ENCODE measurements at regions not wholly inside any gene's neighbourhood (a gene's known extent, or its start where the extent isn't known, plus 50 kb on each side); places are given as distances from the start of the nearest gene placed in this dataset.
"Not testable (repeated sequence)": the region's sequence is repeated elsewhere in the genome, so short reads cannot be mapped to it uniquely, and the experiment has no call there.

DNA sequence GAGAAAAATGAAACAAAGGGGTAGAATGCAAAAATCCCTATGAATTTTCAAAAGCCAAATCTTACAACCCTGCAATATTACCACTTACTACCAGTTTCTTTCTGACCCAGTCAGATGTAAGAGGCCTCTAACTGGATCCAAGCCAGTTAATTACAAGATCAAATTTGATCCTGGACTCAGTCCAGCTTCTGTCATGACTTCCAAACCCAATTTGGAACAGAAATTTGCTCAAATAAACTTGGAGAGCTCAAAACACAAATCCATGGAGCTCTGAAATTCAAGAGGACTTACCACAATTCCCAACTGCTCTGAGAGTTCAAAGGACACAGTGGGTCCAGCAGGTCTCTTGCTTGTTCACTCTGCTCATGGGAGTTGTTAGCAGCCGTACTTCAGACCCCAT, 1271.7 kb upstream of the SLC39A10 start:
- TF ChIP-seq, protein P1, sequence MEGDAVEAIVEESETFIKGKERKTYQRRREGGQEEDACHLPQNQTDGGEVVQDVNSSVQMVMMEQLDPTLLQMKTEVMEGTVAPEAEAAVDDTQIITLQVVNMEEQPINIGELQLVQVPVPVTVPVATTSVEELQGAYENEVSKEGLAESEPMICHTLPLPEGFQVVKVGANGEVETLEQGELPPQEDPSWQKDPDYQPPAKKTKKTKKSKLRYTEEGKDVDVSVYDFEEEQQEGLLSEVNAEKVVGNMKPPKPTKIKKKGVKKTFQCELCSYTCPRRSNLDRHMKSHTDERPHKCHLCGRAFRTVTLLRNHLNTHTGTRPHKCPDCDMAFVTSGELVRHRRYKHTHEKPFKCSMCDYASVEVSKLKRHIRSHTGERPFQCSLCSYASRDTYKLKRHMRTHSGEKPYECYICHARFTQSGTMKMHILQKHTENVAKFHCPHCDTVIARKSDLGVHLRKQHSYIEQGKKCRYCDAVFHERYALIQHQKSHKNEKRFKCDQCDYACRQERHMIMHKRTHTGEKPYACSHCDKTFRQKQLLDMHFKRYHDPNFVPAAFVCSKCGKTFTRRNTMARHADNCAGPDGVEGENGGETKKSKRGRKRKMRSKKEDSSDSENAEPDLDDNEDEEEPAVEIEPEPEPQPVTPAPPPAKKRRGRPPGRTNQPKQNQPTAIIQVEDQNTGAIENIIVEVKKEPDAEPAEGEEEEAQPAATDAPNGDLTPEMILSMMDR (IDR thresholded peaks at IDR 0.05) = no peak
- no peak overlapping the region for H3K27ac ChIP-seq
- H3K27me3 ChIP-seq = no peaks in the 10 kb centered on the region
- no peaks in the 10 kb centered on the region for H3K36me3 ChIP-seq
- DNase-seq (no peak), FAIRE-seq (no peak), ATAC-seq (no peak)
- WGBS, 2 donors = 38 to 58% methylated on average over 1 of the region's 1 CpG
- no peaks in the 10 kb centered on the region for H3K9me3 ChIP-seq
- intact Hi-C loops (cut with DNase I) = no loop called here
- H3K4me3 ChIP-seq = no peak overlapping the region
- no peaks in the 10 kb centered on the region for H3K4me1 ChIP-seq

DNA sequence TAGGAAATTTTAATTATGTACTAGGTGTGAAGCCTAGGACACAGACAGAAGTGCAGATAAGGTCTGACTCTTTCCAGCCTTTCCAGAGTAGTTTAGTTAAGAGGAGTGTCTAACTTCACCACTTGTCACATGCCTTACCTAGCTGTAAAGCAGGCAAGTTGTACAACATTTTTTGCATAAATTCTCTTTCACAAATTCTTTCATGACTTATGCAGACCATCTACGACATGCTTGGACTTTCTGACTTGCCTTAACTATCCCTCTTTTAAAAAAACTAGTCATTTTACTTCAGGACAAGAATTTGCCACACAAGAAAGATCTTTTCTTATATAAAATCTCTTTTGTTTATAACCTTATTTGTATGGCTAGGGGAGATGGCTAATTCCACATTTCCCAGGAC, 1273.6 kb upstream of the SLC39A10 start:
- no peak overlapping the region for H3K27ac ChIP-seq
- no peaks in the 10 kb centered on the region for H3K9me3 ChIP-seq
- TF ChIP-seq, protein P1 (IDR thresholded peaks at IDR 0.05) = no peak
- no peaks in the 10 kb centered on the region for H3K27me3 ChIP-seq
- no peak for FAIRE-seq
- no peak overlapping the region for H3K4me3 ChIP-seq
- DNase-seq = no peak
- H3K36me3 ChIP-seq = no peaks in the 10 kb centered on the region
- WGBS, 2 donors = 10 to 24% methylated on average over 1 of the region's 1 CpG
- intact Hi-C loops (cut with DNase I) = no loop called here
- no peak for ATAC-seq
- no peaks in the 10 kb centered on the region for H3K4me1 ChIP-seq

DNA sequence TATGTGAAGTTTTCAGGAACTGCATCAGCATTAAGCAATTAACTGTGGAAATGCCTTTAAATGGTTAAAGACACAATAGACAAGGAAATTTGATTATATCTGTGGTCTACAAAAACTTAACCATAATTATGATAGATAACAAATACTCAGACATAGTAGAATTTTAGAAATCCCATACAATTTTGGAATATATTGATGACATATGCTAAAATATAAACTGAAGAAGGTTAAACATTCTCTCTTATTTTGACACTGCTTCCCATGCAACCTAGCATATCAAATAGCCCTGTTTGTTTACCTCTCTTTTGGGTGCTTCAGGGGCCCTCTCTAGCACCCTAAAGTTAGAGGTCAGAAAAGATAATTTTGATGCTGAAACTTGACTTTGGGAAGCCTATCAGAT, 1274.8 kb upstream of the SLC39A10 start:
- FAIRE-seq (no peak), ATAC-seq (no peak), DNase-seq (no peak)
- intact Hi-C loops (cut with DNase I) = no loop called here
- Histone ChIP-seq H3K9me3 (no peaks in the 10 kb centered on the region), H3K27ac (no peak overlapping the region), H3K36me3 (no peaks in the 10 kb centered on the region), H3K4me1 (no peaks in the 10 kb centered on the region), H3K4me3 (no peak overlapping the region), H3K27me3 (no peaks in the 10 kb centered on the region)
- TF ChIP-seq, protein P1 (IDR thresholded peaks at IDR 0.05) = no peak

DNA sequence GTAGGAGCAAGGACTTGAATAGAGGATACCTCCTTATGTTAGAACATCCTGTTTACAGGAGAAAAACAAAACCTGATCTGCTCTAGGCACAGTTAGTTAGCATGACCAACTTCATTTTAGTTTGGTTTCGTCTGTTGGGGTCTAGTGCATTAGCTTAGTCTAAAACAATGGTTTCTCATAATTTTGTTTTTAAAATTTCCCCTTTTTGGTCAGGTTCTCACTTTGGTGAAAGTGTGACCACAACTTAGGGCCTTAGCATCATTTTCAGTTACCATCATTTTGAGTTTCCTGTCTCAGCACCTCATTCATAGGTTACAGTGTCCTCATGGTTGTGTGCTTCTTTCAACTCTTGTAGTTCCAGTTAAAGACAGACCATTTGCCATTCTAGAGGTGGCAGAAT, 1277.0 kb upstream of the SLC39A10 start:
- Histone ChIP-seq H3K27me3 (no peaks in the 10 kb centered on the region), H3K9me3 (no peaks in the 10 kb centered on the region), H3K4me3 (no peak overlapping the region), H3K36me3 (no peaks in the 10 kb centered on the region), H3K27ac (no peak overlapping the region), H3K4me1 (no peaks in the 10 kb centered on the region)
- ATAC-seq (no peak), DNase-seq (no peak), FAIRE-seq (no peak)
- TF ChIP-seq, protein P1 (IDR thresholded peaks at IDR 0.05) = no peak
- 24 to 38% methylated on average over 1 of the region's 1 CpG for WGBS, 2 donors
- intact Hi-C loops (cut with DNase I) = no loop called here

DNA sequence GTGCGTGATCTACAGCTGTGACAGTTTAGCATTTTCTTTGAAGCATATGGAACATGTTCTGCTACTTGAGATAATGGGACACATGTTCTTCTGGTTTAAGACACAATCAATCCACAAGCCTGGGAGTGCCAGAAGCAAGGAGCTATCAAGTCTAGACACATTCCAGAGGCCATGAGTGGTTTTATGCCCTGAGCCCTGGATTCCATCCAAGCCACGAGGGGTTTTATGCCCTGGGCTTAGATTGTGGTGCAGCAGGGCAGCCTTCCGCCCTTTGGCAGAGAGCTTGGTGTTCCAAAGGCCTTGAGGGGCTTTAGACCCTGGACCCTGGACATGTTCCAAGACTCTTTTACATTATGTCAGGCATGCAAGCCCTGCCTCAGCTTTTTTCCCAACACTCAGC, 1289.6 kb upstream of the SLC39A10 start:
- H3K27me3 ChIP-seq; H3K4me1 ChIP-seq; FAIRE-seq; ATAC-seq; H3K9me3 ChIP-seq; H3K4me3 ChIP-seq; intact Hi-C loops (cut with DNase I); H3K36me3 ChIP-seq; H3K27ac ChIP-seq: not testable (repeated sequence)
- peak in 1 of 6 donors; percentile 17 for DNase-seq
- WGBS, 2 donors = 52 to 62% methylated on average over 3 of the region's 3 CpGs

DNA sequence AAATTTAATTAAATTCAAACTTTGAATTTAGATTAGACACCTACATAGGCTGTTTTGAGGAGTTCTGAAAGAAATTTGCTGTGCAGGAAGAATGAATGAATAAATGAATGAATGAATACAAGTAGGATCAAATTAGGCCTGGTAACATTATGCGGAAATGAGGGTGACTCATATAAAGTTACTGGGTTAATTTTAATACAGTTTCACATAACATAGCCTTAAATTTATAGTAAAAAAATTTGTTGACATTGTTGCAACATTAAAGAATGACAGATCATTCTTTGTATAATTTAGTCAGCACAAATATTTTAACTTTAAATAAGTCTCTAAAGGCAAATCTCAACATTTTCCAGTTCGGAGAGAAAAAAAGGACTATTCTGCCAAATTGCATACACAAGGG, 1293.1 kb upstream of the SLC39A10 start:
- H3K36me3 ChIP-seq = no peaks in the 10 kb centered on the region
- TF ChIP-seq, protein P1 (IDR thresholded peaks at IDR 0.05) = no peak
- H3K4me1 ChIP-seq = no peaks in the 10 kb centered on the region
- intact Hi-C loops (cut with DNase I) = no loop called here
- FAIRE-seq (no peak), ATAC-seq (no peak), DNase-seq (no peak)
- no peaks in the 10 kb centered on the region for H3K9me3 ChIP-seq
- H3K4me3 ChIP-seq = no peak overlapping the region
- no peak overlapping the region for H3K27ac ChIP-seq
- no peaks in the 10 kb centered on the region for H3K27me3 ChIP-seq
- 70 to 86% methylated on average over 2 of the region's 2 CpGs for WGBS, 2 donors
